HG03354 (cell line): ENCODE measurements at regions not wholly inside any gene's neighbourhood (a gene's known extent, or its start where the extent isn't known, plus 50 kb on each side); places are given as distances from the start of the nearest gene placed in this dataset.
"Not testable (repeated sequence)": the region's sequence is repeated elsewhere in the genome, so short reads cannot be mapped to it uniquely, and the experiment has no call there.

Experiments
- ATAC-seq: cut with Tn5 transposase; IDR thresholded peaks from one replicate; pipeline ENCODE4 v1.9.1; 2021; ENCODE audit warnings: mild to moderate bottlenecking; ENCODE audit not compliant: unreplicated experiment, poor library complexity, severe bottlenecking

- ATAC-seq, result no peak
Observed at GRCh38 chr6:26226579-26226967, 138.4 kb upstream of the BTN3A2 start.

GRCh38 chr6:26230351-26230750 lies 134.6 kb upstream of the BTN3A2 start:
- no peak for ATAC-seq

GRCh38 chr6:26231006-26231587 lies 133.9 kb upstream of the BTN3A2 start:
- ATAC-seq, result no peak

GRCh38 chr6:26232306-26232939 lies 132.6 kb upstream of the BTN3A2 start:
- ATAC-seq, result no peak

- ATAC-seq, result peak; percentile 16
Observed at GRCh38 chr6:26232940-26233648, 131.9 kb upstream of the BTN3A2 start.

GRCh38 chr6:26233649-26234420 lies 131.2 kb upstream of the BTN3A2 start:
- peak; percentile 55 for ATAC-seq

- ATAC-seq, result peak; percentile 55
Observed at GRCh38 chr6:26234421-26235301, 130.3 kb upstream of the BTN3A2 start.

GRCh38 chr6:26235302-26235670 lies 129.7 kb upstream of the BTN3A2 start:
- no peak for ATAC-seq

GRCh38 chr6:26239415-26239814 lies 125.6 kb upstream of the BTN3A2 start:
- not testable (repeated sequence) for ATAC-seq

GRCh38 chr6:26240157-26241032 lies 124.6 kb upstream of the BTN3A2 start:
- peak; percentile 71 for ATAC-seq

- peak; percentile 22 for ATAC-seq
Observed at GRCh38 chr6:26241033-26241895, 123.7 kb upstream of the BTN3A2 start.

GRCh38 chr6:26243132-26243531 lies 121.9 kb upstream of the BTN3A2 start:
- ATAC-seq, result no peak

GRCh38 chr6:26243752-26244151 lies 121.2 kb upstream of the BTN3A2 start:
- ATAC-seq, result no peak

GRCh38 chr6:26246058-26246457 lies 118.9 kb upstream of the BTN3A2 start:
- ATAC-seq, result no peak

GRCh38 chr6:26246553-26246952 lies 118.4 kb upstream of the BTN3A2 start:
- no peak for ATAC-seq

- peak; percentile 19 for ATAC-seq
Observed at GRCh38 chr6:26249707-26249956, 115.4 kb upstream of the BTN3A2 start.

GRCh38 chr6:26249957-26250697 lies 114.9 kb upstream of the BTN3A2 start:
- peak; percentile 53 for ATAC-seq
